ENCODE measurements at regions not wholly inside any gene's neighbourhood (a gene's known extent, or its start where the extent isn't known, plus 50 kb on each side); places are given as distances from the start of the nearest gene placed in this dataset.

GRCh38 chr10:14454629-14455028 is 123.9 kb upstream of the FRMD4A start:
- Mint-ChIP-seq H3K9me3 (peaks cover 32% of the 10 kb centered on the region), H3K4me1 (peaks cover 4% of the 10 kb centered on the region), H3K27me3 (ENCODE audit: low read depth, poor library complexity) (peaks cover 11% of the 10 kb centered on the region), H3K27ac (no peak overlapping the region), H3K4me3 (no peak overlapping the region), H3K36me3 (ENCODE audit: low read depth) (peaks cover 8% of the 10 kb centered on the region)
- no peak for DNase-seq
- TF ChIP-seq CTCF (IDR thresholded peaks at IDR 0.05) = no peak

- DNase-seq = no peak
- H3K27me3 Mint-ChIP-seq (ENCODE audit: low read depth, poor library complexity) = peaks cover 11% of the 10 kb centered on the region
- peaks cover 6% of the 10 kb centered on the region for H3K4me1 Mint-ChIP-seq
- H3K27ac Mint-ChIP-seq = no peak overlapping the region
- peaks cover 8% of the 10 kb centered on the region for H3K36me3 Mint-ChIP-seq (ENCODE audit: low read depth)
- TF ChIP-seq CTCF (IDR thresholded peaks at IDR 0.05) = no peak
- no peak overlapping the region for H3K4me3 Mint-ChIP-seq
- H3K9me3 Mint-ChIP-seq = peaks cover 32% of the 10 kb centered on the region
These were observed 123.5 kb upstream of the FRMD4A start for GRCh38 chr10:14454206-14454605.

DNA sequence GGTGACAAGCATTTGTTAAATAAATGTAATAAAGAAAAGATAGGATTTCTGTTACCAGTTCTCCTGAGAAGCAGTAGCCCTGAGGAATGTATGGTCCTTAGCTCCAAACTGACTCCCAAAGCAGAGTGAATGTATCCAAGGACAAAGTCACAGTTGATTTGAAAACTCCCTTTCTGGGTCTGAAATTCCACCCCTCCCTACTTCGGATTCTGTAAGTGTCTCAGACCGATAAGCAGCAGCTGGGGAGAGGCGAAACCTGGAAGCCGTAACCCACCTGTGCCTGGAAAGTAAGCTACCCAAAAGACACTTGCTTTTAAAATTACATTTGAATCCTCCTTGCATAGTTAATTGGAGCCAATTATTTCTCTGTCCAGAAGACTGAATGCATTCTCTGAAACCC is 122.9 kb upstream of the FRMD4A start:
- Mint-ChIP-seq H3K27ac (no peak overlapping the region), H3K27me3 (ENCODE audit: low read depth, poor library complexity) (peaks cover 11% of the 10 kb centered on the region), H3K4me3 (no peak overlapping the region), H3K9me3 (peaks cover 27% of the 10 kb centered on the region), H3K4me1 (peaks cover 12% of the 10 kb centered on the region), H3K36me3 (ENCODE audit: low read depth) (peaks cover 7% of the 10 kb centered on the region)
- no peak for DNase-seq
- TF ChIP-seq CTCF (IDR thresholded peaks at IDR 0.05) = no peak

GRCh38 chr10:14451341-14451740 is 120.6 kb upstream of the FRMD4A start:
- H3K9me3 Mint-ChIP-seq = peaks cover 11% of the 10 kb centered on the region
- H3K4me3 Mint-ChIP-seq = no peak overlapping the region

DNA sequence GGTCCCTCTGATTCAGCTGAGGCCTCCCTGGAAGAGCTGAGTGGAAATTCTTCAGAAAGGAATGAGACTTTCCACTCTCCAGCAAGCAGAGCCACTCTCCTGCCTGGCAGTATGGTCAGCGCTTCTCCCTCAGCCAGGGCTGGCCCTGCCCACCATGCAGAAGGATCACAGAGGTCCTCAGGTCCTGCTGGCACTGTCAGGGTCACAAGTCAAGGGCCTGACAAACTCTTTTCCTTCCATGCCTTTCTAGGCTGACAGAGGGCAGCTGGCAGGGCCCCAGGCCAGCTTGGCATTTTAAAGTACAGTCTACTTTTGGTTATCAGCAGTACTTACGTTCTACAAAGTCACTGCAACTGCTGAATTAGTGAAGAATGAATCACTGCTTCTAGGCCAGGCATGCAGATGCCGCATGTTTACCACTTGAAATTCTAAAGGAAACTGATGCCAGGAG is 119.3 kb upstream of the FRMD4A start:
- H3K27ac Mint-ChIP-seq = no peak overlapping the region

More at GRCh38 chr10:14451341-14451740, 120.6 kb upstream of the FRMD4A start:
- Mint-ChIP-seq H3K27me3 (ENCODE audit: low read depth, poor library complexity) (peaks cover 5% of the 10 kb centered on the region), H3K4me1 (peaks cover 16% of the 10 kb centered on the region), H3K27ac (no peak overlapping the region), H3K36me3 (ENCODE audit: low read depth) (no peaks in the 10 kb centered on the region)
- TF ChIP-seq CTCF (IDR thresholded peaks at IDR 0.05) = no peak
- DNase-seq = no peak

More for the DNA sequence above, 119.3 kb upstream of the FRMD4A start:
- DNase-seq = no peak
- peaks cover 16% of the 10 kb centered on the region for H3K4me1 Mint-ChIP-seq
- H3K4me3 Mint-ChIP-seq = no peak overlapping the region
- no peak for TF ChIP-seq CTCF (IDR thresholded peaks at IDR 0.05)
- H3K9me3 Mint-ChIP-seq = peaks cover 14% of the 10 kb centered on the region
- no peaks in the 10 kb centered on the region for H3K36me3 Mint-ChIP-seq (ENCODE audit: low read depth)
- H3K27me3 Mint-ChIP-seq (ENCODE audit: low read depth, poor library complexity) = peaks cover 3% of the 10 kb centered on the region

Data from nephron progenitor cell (in vitro differentiated cells).